K562 (cell line): ENCODE measurements at regions not wholly inside any gene's neighbourhood (a gene's known extent, or its start where the extent isn't known, plus 50 kb on each side); places are given as distances from the start of the nearest gene placed in this dataset.

Source experiments
- ATAC-seq: fragments of 200-7000 bp; cut with Tn5 transposase; 3 replicates; pipeline ENCODE4 v1.9.1; 2020; ENCODE audit warnings: moderate library complexity
- BruUV-seq: library from RNA; stranded (reverse); fragments of 400-500 nt; replicated peaks from 2 replicates; lab custom pipeline; 2021; lab: Mats Ljungman, UMichigan
- CTCF ChIA-PET: fragments of 300-600 bp; formaldehyde crosslinking; extraction: SDS; loops from one replicate; lab custom pipeline; 2021; ENCODE audit warnings: low intra/inter-chr PET ratio; lab: Yijun Ruan, JAX
- POLR2A ChIA-PET: fragments of 300-600, 350-650 bp; sonication (Branson Sonifier 250); formaldehyde crosslinking; extraction: SDS; loops from one replicate; lab custom pipeline; 2021; ENCODE audit warnings: antibody characterized with exemption, inconsistent platforms; lab: Yijun Ruan, JAX
- DNase-seq, 4 experiments: peaks; one replicate each; pipeline versions ENCODE4 v3.0.0 to v3.0.0-alpha.2; 2011 to 2018; ENCODE audit warnings: low spot score in 3 of 4, mixed read lengths in 3 of 4; ENCODE audit errors: extremely low read depth in 1 of 4
- FAIRE-seq: peaks from 2 replicates; lab custom pipeline; 2011; peaks lifted over from hg19 to GRCh38; lab: Jason Lieb, UNC
- H2AFZ ChIP-seq: 2 replicates; pipeline ENCODE4 v1.6.0; 2011; ENCODE audit warnings: low read depth, low read length, control low read depth, inconsistent platforms
- H3K27ac ChIP-seq: fragments of 200-600 bp; 3 replicates; pipeline ENCODE4 v1.8.0; 2011; ENCODE audit warnings: low read depth, mild to moderate bottlenecking, control low read depth, inconsistent platforms, low read length, moderate library complexity, mixed read lengths; ENCODE audit errors: extremely low read depth
- H3K27me3 ChIP-seq, 2 experiments: fragments of 300-600 bp in 1 of 2; 2 replicates in 1 of 2; 3 replicates in 1 of 2; pipeline versions ENCODE4 v1.6.0 to v1.8.0; 2011; ENCODE audit warnings: inconsistent platforms in 2 of 2, low read length in 2 of 2, mild to moderate bottlenecking in 1 of 2, mixed read lengths in 1 of 2, moderate library complexity in 1 of 2; ENCODE audit not compliant: control insufficient read depth in 2 of 2, insufficient read depth in 2 of 2
- H3K36me3 ChIP-seq: fragments of 300-600 bp; 3 replicates; pipeline ENCODE4 v1.8.0; 2011; ENCODE audit warnings: mild to moderate bottlenecking, low read length, inconsistent platforms; ENCODE audit not compliant: control insufficient read depth, insufficient read depth
- H3K4me1 ChIP-seq, 2 experiments: fragments of 200-600 bp in 1 of 2; replicated peaks in 1 of 2; 2 replicates in 1 of 2; 3 replicates in 1 of 2; pipeline versions ENCODE4 v1.5.1 to v1.8.0; 2011; ENCODE audit warnings: inconsistent platforms in 2 of 2, low read length in 2 of 2, mild to moderate bottlenecking in 1 of 2, mixed read lengths in 1 of 2, moderate library complexity in 1 of 2; ENCODE audit not compliant: control insufficient read depth in 2 of 2, insufficient read depth in 2 of 2
- H3K4me2 ChIP-seq: 2 replicates; pipeline ENCODE4 v1.6.1; 2011; ENCODE audit warnings: low read length, control low read depth, inconsistent platforms, mixed read lengths; ENCODE audit not compliant: insufficient read depth
- H3K4me3 ChIP-seq: fragments of 200-600 bp; sonication (generic), shearing (Covaris generic); 2 replicates; pipeline ENCODE4 v1.5.1; 2016; ENCODE audit warnings: control low read depth, inconsistent platforms
- H3K79me2 ChIP-seq: fragments of 200-600 bp; 3 replicates; pipeline ENCODE4 v1.8.0; 2011; ENCODE audit warnings: low read length, inconsistent platforms; ENCODE audit not compliant: control insufficient read depth, insufficient read depth
- H3K9ac ChIP-seq, 2 experiments: 2 replicates each; pipeline versions ENCODE4 v1.6.0 to v1.6.1; 2011; ENCODE audit warnings: low read depth in 2 of 2, low read length in 2 of 2, control low read depth in 1 of 2, inconsistent platforms in 1 of 2, mild to moderate bottlenecking in 1 of 2, mixed read lengths in 1 of 2; ENCODE audit not compliant: insufficient read depth in 1 of 2
- H3K9me1 ChIP-seq: one replicate; pipeline ENCODE4 v1.6.0; 2011; ENCODE audit warnings: inconsistent platforms, mild to moderate bottlenecking, low read length, moderate library complexity; ENCODE audit not compliant: control insufficient read depth, insufficient read depth
- H3K9me3 ChIP-seq: replicated peaks from 2 replicates; pipeline ENCODE4 v1.5.1; 2011; ENCODE audit warnings: low read depth, low read length, inconsistent platforms; ENCODE audit not compliant: control insufficient read depth, insufficient read depth
- H4K20me1 ChIP-seq: replicated peaks from 2 replicates; pipeline ENCODE4 v1.6.1; 2011; ENCODE audit warnings: low read length, inconsistent platforms, mixed read lengths; ENCODE audit not compliant: control insufficient read depth, insufficient read depth
- ATF3 ChIP-seq, 2 experiments: fragments of 450-650 bp in 1 of 2; sonication (generic) in 1 of 2; formaldehyde crosslinking in 1 of 2; IDR thresholded peaks in 1 of 2; conservative IDR thresholded peaks in 1 of 2; 2 replicates each; pipeline versions ENCODE4 v1.6.1 to v1.8.1; 2016 to 2023; ENCODE audit warnings: mild to moderate bottlenecking in 2 of 2, moderate library complexity in 2 of 2, inconsistent platforms in 1 of 2, missing genetic modification reagents in 1 of 2
- CBX1 ChIP-seq: sonication (generic); IDR thresholded peaks from 2 replicates; pipeline ENCODE4 v1.6.1; 2016; ENCODE audit warnings: antibody characterized with exemption, low read depth, mild to moderate bottlenecking
- CSDE1 ChIP-seq, 2 experiments: fragments of 450-650 bp; IDR thresholded peaks; 2 replicates each; pipeline ENCODE4 v1.6.1; 2016; ENCODE audit warnings: mild to moderate bottlenecking in 1 of 2
- KLF1 ChIP-seq: fragments of 450-650 bp; IDR thresholded peaks from 2 replicates; pipeline ENCODE4 v1.6.1; 2016; ENCODE audit warnings: missing genetic modification characterization, missing compliant biosample characterization
- MEIS2 ChIP-seq: fragments of 450-650 bp; IDR thresholded peaks from 2 replicates; pipeline ENCODE4 v1.6.1; 2014; ENCODE audit warnings: mild to moderate bottlenecking; ENCODE audit not compliant: partially characterized antibody
- MYNN ChIP-seq, 2 experiments: sonication (generic); formaldehyde crosslinking in 1 of 2; IDR thresholded peaks; 2 replicates each; pipeline versions ENCODE4 v1.5.0 to v1.6.1; 2016 to 2020; ENCODE audit warnings: antibody characterized with exemption in 1 of 2, missing genetic modification reagents in 1 of 2
- RAD51 ChIP-seq: fragments of 450-650 bp; IDR thresholded peaks from 2 replicates; pipeline ENCODE4 v1.7.1; 2016; ENCODE audit warnings: low read depth, mild to moderate bottlenecking, borderline replicate concordance
- SAP30 ChIP-seq: fragments of 200-600 bp; sonication (generic); IDR thresholded peaks from 2 replicates; pipeline ENCODE4 v1.6.1; 2012; ENCODE audit warnings: borderline replicate concordance, low read depth, mild to moderate bottlenecking, moderate library complexity, low read length, control low read depth, inconsistent platforms; ENCODE audit not compliant: insufficient read depth, poor library complexity, severe bottlenecking
- TARDBP ChIP-seq: fragments of 450-650 bp; IDR thresholded peaks from 2 replicates; pipeline ENCODE4 v1.6.1; 2016
- TGIF2 ChIP-seq: sonication (generic); formaldehyde crosslinking; IDR thresholded peaks from 2 replicates; pipeline ENCODE4 v1.8.1; 2022; ENCODE audit warnings: mild to moderate bottlenecking, missing genetic modification reagents, moderate library complexity
- YBX1 ChIP-seq: fragments of 450-650 bp; IDR thresholded peaks from 2 replicates; pipeline ENCODE4 v1.7.1; 2016; ENCODE audit warnings: mild to moderate bottlenecking
- ZNF436 ChIP-seq: fragments of 250-450, 450-650 bp; sonication (Bioruptor Pico); formaldehyde crosslinking; IDR thresholded peaks from 2 replicates; pipeline ENCODE4 v1.7.0; 2020; ENCODE audit warnings: mild to moderate bottlenecking
- WGBS: fragments of 100-300 bp; shearing (Covaris generic); methylation state at CpG from one replicate; pipeline ENCODE4 v1.1.6; 2016; ENCODE audit warnings: low coverage, mixed read lengths; ENCODE audit not compliant: insufficient coverage; ENCODE audit errors: missing lambda C conversion rate; 5-methylcytosine and 5-hydroxymethylcytosine counted together
- in situ Hi-C: fragments of 300-500 bp; cut with MboI; formaldehyde crosslinking; loops from 4 replicates; pipeline ENCODE4 v1.15.0; 2018; ENCODE audit warnings: inconsistent platforms, mixed read lengths
- intact Hi-C: fragments of 100-400 bp; cut with micrococcal nuclease; formaldehyde crosslinking; loops from 2 replicates; pipeline ENCODE4 v1.14.2; 2022
- TF ChIP-seq, protein P1 (sequence below): fragments of 250-450 bp; sonication (Bioruptor Pico); IDR thresholded peaks from 2 replicates; pipeline ENCODE4 v1.5.0; 2020; ENCODE audit warnings: mild to moderate bottlenecking

GRCh38 chrX:82973646-82974045, 534.4 kb upstream of the POU3F4 start:
- H3K4me3 ChIP-seq, result no peak overlapping the region
- 0% methylated on average over 1 of the region's 2 CpGs for WGBS
- no peaks in the 10 kb centered on the region for H4K20me1 ChIP-seq
- intact Hi-C loops (no loop called here), in situ Hi-C loops (no loop called here)
- no peaks in the 10 kb centered on the region for H3K9me1 ChIP-seq
- TF ChIP-seq, protein P1, sequence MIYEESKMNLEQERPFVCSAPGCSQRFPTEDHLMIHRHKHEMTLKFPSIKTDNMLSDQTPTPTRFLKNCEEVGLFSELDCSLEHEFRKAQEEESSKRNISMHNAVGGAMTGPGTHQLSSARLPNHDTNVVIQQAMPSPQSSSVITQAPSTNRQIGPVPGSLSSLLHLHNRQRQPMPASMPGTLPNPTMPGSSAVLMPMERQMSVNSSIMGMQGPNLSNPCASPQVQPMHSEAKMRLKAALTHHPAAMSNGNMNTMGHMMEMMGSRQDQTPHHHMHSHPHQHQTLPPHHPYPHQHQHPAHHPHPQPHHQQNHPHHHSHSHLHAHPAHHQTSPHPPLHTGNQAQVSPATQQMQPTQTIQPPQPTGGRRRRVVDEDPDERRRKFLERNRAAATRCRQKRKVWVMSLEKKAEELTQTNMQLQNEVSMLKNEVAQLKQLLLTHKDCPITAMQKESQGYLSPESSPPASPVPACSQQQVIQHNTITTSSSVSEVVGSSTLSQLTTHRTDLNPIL, result no peak
- TF ChIP-seq MYNN (IDR thresholded peaks at IDR 0.05), result no peak
- TF ChIP-seq MYNN (CRISPR knock-in tag; IDR thresholded peaks at IDR 0.05), result no peak
- no peak for TF ChIP-seq RAD51
- TF ChIP-seq SAP30, result no peak
- ATAC-seq (no peak), FAIRE-seq (no peak), DNase-seq (no peak)
- no peak overlapping the region for H3K27ac ChIP-seq
- H3K9ac ChIP-seq, result no peak overlapping the region
- H3K4me2 ChIP-seq, result no peak overlapping the region
- no TSS peak for BruUV-seq
- H2AFZ ChIP-seq, result no peak overlapping the region
- no peaks in the 10 kb centered on the region for H3K4me1 ChIP-seq
- CTCF ChIA-PET, result no interaction called here
- no peaks in the 10 kb centered on the region for H3K27me3 ChIP-seq
- POLR2A ChIA-PET, result no interaction called here
- H3K79me2 ChIP-seq, result no peaks in the 10 kb centered on the region
- H3K9me3 ChIP-seq, result no peaks in the 10 kb centered on the region
- H3K36me3 ChIP-seq, result no peaks in the 10 kb centered on the region

- ChIA-PET POLR2A (no interaction called here), CTCF (no interaction called here)
- Histone ChIP-seq H3K79me2 (no peaks in the 10 kb centered on the region), H3K27me3 (no peaks in the 10 kb centered on the region), H3K4me3 (no peak overlapping the region), H3K9me1 (no peaks in the 10 kb centered on the region), H3K36me3 (no peaks in the 10 kb centered on the region), H4K20me1 (no peaks in the 10 kb centered on the region), H3K27ac (no peak overlapping the region), H2AFZ (no peak overlapping the region), H3K9me3 (no peaks in the 10 kb centered on the region), H3K4me2 (no peak overlapping the region), H3K9ac (no peak overlapping the region), H3K4me1 (no peaks in the 10 kb centered on the region)
- FAIRE-seq, result no peak
- intact Hi-C loops (no loop called here), in situ Hi-C loops (no loop called here)
- TF ChIP-seq KLF1 (no peak), TGIF2 (CRISPR knock-in tag) (no peak), CBX1 (no peak), MEIS2 (no peak), CSDE1 (IDR thresholded peaks at IDR 0.05) (no peak), TARDBP (no peak), ATF3 (IDR thresholded peaks at IDR 0.05) (no peak), ATF3 (CRISPR knock-in tag; conservative IDR thresholded peaks at IDR 0.05) (no peak), ZNF436 (CRISPR knock-in tag) (no peak), YBX1 (no peak)
- 0% methylated on average over 1 of the region's 1 CpG for WGBS
- no peak for ATAC-seq
- no peak for DNase-seq
- no TSS peak for BruUV-seq
Observed at GRCh38 chrX:82998163-82998562, 509.9 kb upstream of the POU3F4 start.
